ENCODE measurements at regions not wholly inside any gene's neighbourhood (a gene's known extent, or its start where the extent isn't known, plus 50 kb on each side); places are given as distances from the start of the nearest gene placed in this dataset.

DNA sequence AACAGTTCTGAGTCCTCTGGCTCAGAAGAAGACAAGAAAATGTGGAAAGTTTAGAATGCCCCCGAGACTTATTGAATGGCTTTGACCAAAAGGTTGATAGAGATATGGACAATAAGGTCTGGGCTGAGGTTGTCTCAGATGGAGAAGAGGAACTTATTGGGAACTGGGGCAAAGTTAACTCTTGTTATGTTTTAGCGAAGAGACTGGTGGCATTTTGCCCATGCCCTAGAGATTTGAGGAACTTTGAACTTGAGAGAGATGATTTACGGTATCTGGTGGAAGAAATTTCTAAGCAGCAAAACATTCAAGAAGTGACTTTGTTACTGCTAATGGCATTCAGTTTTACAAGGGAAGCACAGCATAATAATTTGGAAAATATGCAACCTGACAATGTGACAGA lies 1549.3 kb upstream of the ADGRL3 start:
- H3K9me3 ChIP-seq (ENCODE audit: insufficient read depth in 2 of 2, low read depth in 1 of 2, low read length in 1 of 2): no peaks in the 10 kb centered on the region
- no peaks in the 10 kb centered on the region for H3K79me2 ChIP-seq (ENCODE audit: control insufficient read depth in 1 of 2, insufficient read depth in 2 of 2, low read length in 2 of 2)
- H3K27me3 ChIP-seq (replicated peaks in 1 of 4; ENCODE audit: control insufficient read depth in 3 of 4, extremely low read depth in 1 of 4, insufficient read depth in 3 of 4, low read length in 3 of 4): no peaks in the 10 kb centered on the region
- H4K20me1 ChIP-seq (replicated peaks in 1 of 2; ENCODE audit: control insufficient read depth in 1 of 2, insufficient read depth in 2 of 2, low read length in 2 of 2): no peaks in the 10 kb centered on the region
- no peak overlapping the region for H3K9ac ChIP-seq (replicated peaks in 1 of 4; ENCODE audit: extremely low read depth in 1 of 4, low read depth in 3 of 4, low read length in 3 of 4)
- POLR2A ChIA-PET (ENCODE audit: partially characterized antibody): no interaction called here
- no peak overlapping the region for H2BK12ac ChIP-seq (ENCODE audit: low read depth, low read length)
- CTCF ChIA-PET (ENCODE audit: partially characterized antibody): no interaction called here
- 87% methylated on average over 3 of the region's 3 CpGs; no CpG with 5 or more reads in 1 of the 2 experiments for WGBS, 2 experiments (ENCODE audit: extremely low coverage in 1 of 2, insufficient coverage in 1 of 2, insufficient read length in 1 of 2, insufficient replicate concordance in 2 of 2, low coverage in 1 of 2, low lambda C conversion rate in 2 of 2, missing lambda C conversion rate in 1 of 2)
- no peak for FAIRE-seq
- H3K23me2 ChIP-seq (ENCODE audit: low read depth, low read length): no peaks in the 10 kb centered on the region
- TF ChIP-seq RNF2 (IDR thresholded peaks at IDR 0.05; ENCODE audit: borderline replicate concordance, low read depth, low read length, missing control alignments, poor library complexity, severe bottlenecking) (no peak), SAP30 (IDR thresholded peaks at IDR 0.05; ENCODE audit: insufficient read depth, insufficient replicate concordance, low read length) (no peak), CEBPB (IDR thresholded peaks at IDR 0.05; ENCODE audit: low read depth, low read length) (no peak), EGR1 (IDR thresholded peaks at IDR 0.05; ENCODE audit: borderline replicate concordance, low read depth, low read length) (no peak), EP300 (IDR thresholded peaks at IDR 0.05; ENCODE audit: borderline replicate concordance in 1 of 2, low read depth in 2 of 2, low read length in 2 of 2) (no peak), BACH1 (IDR thresholded peaks at IDR 0.05; ENCODE audit: low read length) (no peak), CREB1 (IDR thresholded peaks at IDR 0.05) (no peak), EZH2 (IDR thresholded peaks at IDR 0.05; ENCODE audit: low read depth, low read length, severe bottlenecking) (no peak)
- TF ChIP-seq, protein P1, sequence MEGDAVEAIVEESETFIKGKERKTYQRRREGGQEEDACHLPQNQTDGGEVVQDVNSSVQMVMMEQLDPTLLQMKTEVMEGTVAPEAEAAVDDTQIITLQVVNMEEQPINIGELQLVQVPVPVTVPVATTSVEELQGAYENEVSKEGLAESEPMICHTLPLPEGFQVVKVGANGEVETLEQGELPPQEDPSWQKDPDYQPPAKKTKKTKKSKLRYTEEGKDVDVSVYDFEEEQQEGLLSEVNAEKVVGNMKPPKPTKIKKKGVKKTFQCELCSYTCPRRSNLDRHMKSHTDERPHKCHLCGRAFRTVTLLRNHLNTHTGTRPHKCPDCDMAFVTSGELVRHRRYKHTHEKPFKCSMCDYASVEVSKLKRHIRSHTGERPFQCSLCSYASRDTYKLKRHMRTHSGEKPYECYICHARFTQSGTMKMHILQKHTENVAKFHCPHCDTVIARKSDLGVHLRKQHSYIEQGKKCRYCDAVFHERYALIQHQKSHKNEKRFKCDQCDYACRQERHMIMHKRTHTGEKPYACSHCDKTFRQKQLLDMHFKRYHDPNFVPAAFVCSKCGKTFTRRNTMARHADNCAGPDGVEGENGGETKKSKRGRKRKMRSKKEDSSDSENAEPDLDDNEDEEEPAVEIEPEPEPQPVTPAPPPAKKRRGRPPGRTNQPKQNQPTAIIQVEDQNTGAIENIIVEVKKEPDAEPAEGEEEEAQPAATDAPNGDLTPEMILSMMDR (IDR thresholded peaks at IDR 0.05; ENCODE audit: control extremely low read depth in 1 of 3, insufficient read depth in 1 of 3, low read depth in 1 of 3, low read length in 3 of 3): no peak
- TF ChIP-seq, protein P2, sequence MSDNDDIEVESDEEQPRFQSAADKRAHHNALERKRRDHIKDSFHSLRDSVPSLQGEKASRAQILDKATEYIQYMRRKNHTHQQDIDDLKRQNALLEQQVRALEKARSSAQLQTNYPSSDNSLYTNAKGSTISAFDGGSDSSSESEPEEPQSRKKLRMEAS (IDR thresholded peaks at IDR 0.05): no peak
- H3K36me3 ChIP-seq (ENCODE audit: control insufficient read depth in 2 of 4, insufficient read depth in 4 of 4, low read length in 3 of 4): no peaks in the 10 kb centered on the region
- no peak overlapping the region for H3K14ac ChIP-seq (ENCODE audit: insufficient read length)
- H2BK15ac ChIP-seq (ENCODE audit: low read length): no peak overlapping the region
- H4K8ac ChIP-seq (ENCODE audit: extremely low read depth, insufficient read depth, low read length): no peak overlapping the region
- no peaks in the 10 kb centered on the region for H3K79me1 ChIP-seq (ENCODE audit: low read depth, low read length)
- H4K5ac ChIP-seq (ENCODE audit: insufficient read length, low read depth, low read length): no peak overlapping the region
- H3K27ac ChIP-seq (ENCODE audit: low read depth, low read length): no peak overlapping the region
- H4K91ac ChIP-seq (replicated peaks; ENCODE audit: insufficient read length, low read length): no peak overlapping the region
- H3K18ac ChIP-seq (ENCODE audit: extremely low read depth, low read length): no peak overlapping the region
- no peak overlapping the region for H2BK120ac ChIP-seq (replicated peaks; ENCODE audit: low read depth, low read length)
- DNase-seq (ENCODE audit: low read depth in 1 of 2, low spot score in 2 of 2): no peak
- H3K56ac ChIP-seq (replicated peaks; ENCODE audit: insufficient read length, low read depth, low read length): no peak overlapping the region
- H2BK20ac ChIP-seq (ENCODE audit: low read length): no peak overlapping the region
- H3K4me2 ChIP-seq (ENCODE audit: insufficient read depth in 1 of 2, low read depth in 2 of 2, low read length in 2 of 2): no peak overlapping the region
- no peak overlapping the region for H3K23ac ChIP-seq (ENCODE audit: insufficient read length)
- no peak overlapping the region for H3K4ac ChIP-seq (replicated peaks; ENCODE audit: insufficient read length, low read depth, low read length)
- no peaks in the 10 kb centered on the region for H3K4me1 ChIP-seq (replicated peaks in 1 of 4; ENCODE audit: control insufficient read depth in 3 of 4, insufficient read depth in 4 of 4, low read length in 3 of 4)
- H2BK5ac ChIP-seq (ENCODE audit: low read depth, low read length): no peak overlapping the region
- H2AFZ ChIP-seq (ENCODE audit: low read length): no peak overlapping the region
- H3K4me3 ChIP-seq (ENCODE audit: extremely low read depth in 1 of 4, insufficient read depth in 2 of 4, low read depth in 3 of 4, low read length in 4 of 4): no peak overlapping the region
- H2AK5ac ChIP-seq (ENCODE audit: low read depth, low read length): no peak overlapping the region
